ENCODE measurements at regions not wholly inside any gene's neighbourhood (a gene's known extent, or its start where the extent isn't known, plus 50 kb on each side); places are given as distances from the start of the nearest gene placed in this dataset.

GRCh38 chr5:125612776-125613175 lies 810.4 kb upstream of the GRAMD2B start:
- in situ Hi-C loops (cut with MboI) (no loop called here), intact Hi-C loops (cut with micrococcal nuclease; ENCODE audit: unreplicated experiment) (no loop called here)
- no peak overlapping the region for H2AFZ ChIP-seq (ENCODE audit: control insufficient read depth, low read depth, low read length)
- no TSS peak for BruUV-seq (replicated peaks)
- no peaks in the 10 kb centered on the region for H3K79me2 ChIP-seq (ENCODE audit: control insufficient read depth, insufficient read depth, low read length)
- no peaks in the 10 kb centered on the region for H3K4me1 ChIP-seq (ENCODE audit: control insufficient read depth, insufficient read depth, low read length)
- CTCF ChIA-PET, result no interaction called here
- SMC1A ChIA-PET (ENCODE audit: uncharacterized antibody, unreplicated experiment), result no interaction called here
- H3K9ac ChIP-seq (ENCODE audit: control insufficient read depth, insufficient read depth, low read length), result no peak overlapping the region
- RAD21 ChIA-PET (ENCODE audit: unreplicated experiment), result no interaction called here
- FAIRE-seq, result no peak
- H3K4me2 ChIP-seq (ENCODE audit: control insufficient read depth, insufficient read depth), result no peak overlapping the region
- ATAC-seq, result no peak
- H3K4me3 ChIP-seq, result no peak overlapping the region
- TF ChIP-seq SMAD1 (IDR thresholded peaks at IDR 0.05; ENCODE audit: low read depth, partially characterized antibody) (no peak), ESRRA (IDR thresholded peaks at IDR 0.05; ENCODE audit: low read length) (no peak), POU2F2 (IDR thresholded peaks at IDR 0.05; ENCODE audit: borderline replicate concordance, low read depth, low read length) (no peak), E2F8 (IDR thresholded peaks at IDR 0.05; ENCODE audit: low read depth, partially characterized antibody) (no peak), IRF3 (IDR thresholded peaks at IDR 0.05) (no peak), ETV6 (conservative IDR thresholded peaks at IDR 0.05 in 1 of 2, IDR thresholded peaks at IDR 0.05 in 1 of 2; ENCODE audit: borderline replicate concordance in 1 of 2, low read depth in 1 of 2) (no peak), NRF1 (conservative IDR thresholded peaks at IDR 0.05; ENCODE audit: low read depth, low read length) (no peak), MAX (IDR thresholded peaks at IDR 0.05; ENCODE audit: low read depth, low read length) (no peak), ASH2L (IDR thresholded peaks at IDR 0.05; ENCODE audit: borderline replicate concordance, low read depth) (no peak), HCFC1 (IDR thresholded peaks at IDR 0.05; ENCODE audit: low read length) (no peak), PAX5 (IDR thresholded peaks at IDR 0.05; ENCODE audit: borderline replicate concordance, low read depth, low read length) (no peak), ZNF384 (IDR thresholded peaks at IDR 0.05; ENCODE audit: borderline replicate concordance, low read depth, low read length) (no peak), KLF5 (IDR thresholded peaks at IDR 0.05; ENCODE audit: partially characterized antibody) (no peak), ZNF24 (IDR thresholded peaks at IDR 0.05) (no peak), HDAC2 (IDR thresholded peaks at IDR 0.05) (no peak), SIN3A (IDR thresholded peaks at IDR 0.05; ENCODE audit: low read depth, low read length) (no peak), HDGF (IDR thresholded peaks at IDR 0.05) (no peak), FOS (IDR thresholded peaks at IDR 0.05; ENCODE audit: borderline replicate concordance, extremely low read depth, insufficient read length) (no peak)
- no peak for DNase-seq (ENCODE audit: low read depth, low spot score)
- no peaks in the 10 kb centered on the region for H3K36me3 ChIP-seq (ENCODE audit: control insufficient read depth in 2 of 2, insufficient read depth in 2 of 2, low read length in 1 of 2)
- no peaks in the 10 kb centered on the region for H4K20me1 ChIP-seq (ENCODE audit: control insufficient read depth, insufficient read depth)
- H3K9me3 ChIP-seq (replicated peaks; ENCODE audit: control insufficient read depth, insufficient read depth, low read length), result no peaks in the 10 kb centered on the region
- POLR2A ChIA-PET, result no interaction called here
- H3K27ac ChIP-seq (ENCODE audit: control insufficient read depth, insufficient read depth), result no peak overlapping the region
- no peaks in the 10 kb centered on the region for H3K27me3 ChIP-seq (replicated peaks in 1 of 2; ENCODE audit: control insufficient read depth in 2 of 2, insufficient read depth in 2 of 2, low read length in 1 of 2)

Data from GM12878 (cell line).